NCI-H1105 (cell line): ENCODE measurements at regions not wholly inside any gene's neighbourhood (a gene's known extent, or its start where the extent isn't known, plus 50 kb on each side); places are given as distances from the start of the nearest gene placed in this dataset.

ENCODE experiments used
- DNase-seq: peaks from one replicate; lab custom pipeline; 2025; lab: John Stamatoyannopoulos, UW

- DNase-seq, result no peak
Measured at GRCh38 chr15:93159930-93160329, 70.9 kb upstream of the RGMA start.

GRCh38 chr15:93158097-93158900 is 69.3 kb upstream of the RGMA start:
- DNase-seq, result no peak

DNA sequence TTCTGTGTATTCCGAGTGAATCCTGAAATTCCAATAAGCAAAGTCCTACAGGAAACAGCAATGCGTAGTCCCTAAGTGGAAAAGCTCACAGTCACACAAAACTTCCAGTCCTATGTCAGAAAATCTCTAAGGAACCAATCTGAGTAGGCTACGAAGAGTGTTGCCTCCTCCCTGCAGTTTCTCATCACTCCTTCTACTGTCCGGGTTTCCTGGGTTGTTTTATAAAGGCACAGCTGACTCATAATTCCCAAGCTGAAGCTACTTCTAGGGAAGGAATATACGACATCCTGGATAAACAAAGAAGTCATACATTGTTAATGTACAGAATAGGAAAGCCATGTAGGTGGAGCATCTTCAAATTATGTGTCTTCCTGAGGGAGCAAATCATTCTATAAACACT is 65.7 kb upstream of the RGMA start:
- no peak for DNase-seq

GRCh38 chr15:93152951-93153350 is 63.9 kb upstream of the RGMA start:
- DNase-seq, result no peak

- no peak for DNase-seq
Measured at GRCh38 chr15:93152360-93152759, 63.3 kb upstream of the RGMA start.

DNA sequence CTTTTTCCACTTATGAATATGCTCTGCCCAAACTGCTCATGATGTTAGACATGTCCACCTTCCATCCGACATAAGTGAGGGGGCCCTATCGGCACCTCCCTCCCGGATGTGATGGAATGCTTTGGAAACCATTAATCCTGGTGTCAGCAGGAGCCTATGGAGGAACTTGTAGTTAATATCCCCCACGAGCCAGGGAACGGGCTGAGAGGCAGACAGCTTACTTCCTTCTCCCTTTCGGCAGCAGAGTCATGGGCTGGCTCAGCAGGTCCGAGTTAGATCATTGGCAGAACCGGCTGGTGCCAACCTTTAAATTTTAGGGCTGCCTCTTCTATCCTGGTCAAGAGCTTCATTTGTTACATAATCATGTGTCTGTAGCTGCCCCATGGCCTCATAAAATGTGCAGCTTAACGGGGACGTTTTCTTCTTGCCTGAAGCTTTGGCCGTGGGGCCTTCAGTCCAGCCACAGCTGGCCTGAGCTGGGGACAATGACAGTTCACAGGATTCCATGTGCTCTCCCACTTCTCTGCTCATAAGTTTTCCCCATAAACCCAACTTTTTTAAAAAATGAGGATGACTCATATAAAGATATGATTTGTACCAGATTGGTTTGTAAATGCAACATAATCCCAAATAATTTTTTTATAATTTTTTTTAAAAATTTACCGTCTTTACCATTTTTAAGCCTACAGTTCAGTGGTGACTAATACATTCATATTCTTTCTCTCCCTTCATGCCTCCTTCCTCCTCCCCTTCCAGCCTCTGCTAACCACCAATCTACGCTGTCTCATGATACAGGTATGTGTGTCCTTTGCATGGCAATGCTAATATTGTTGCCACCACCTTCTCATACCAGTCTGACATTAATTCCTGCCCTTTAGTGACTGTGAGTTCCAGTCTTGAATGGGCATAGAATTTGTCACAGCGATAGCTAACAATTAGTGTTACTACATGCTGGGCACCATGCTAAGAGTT is 62.2 kb upstream of the RGMA start:
- no peak for DNase-seq

GRCh38 chr15:93146601-93147000 is 57.6 kb upstream of the RGMA start:
- no peak for DNase-seq

DNA sequence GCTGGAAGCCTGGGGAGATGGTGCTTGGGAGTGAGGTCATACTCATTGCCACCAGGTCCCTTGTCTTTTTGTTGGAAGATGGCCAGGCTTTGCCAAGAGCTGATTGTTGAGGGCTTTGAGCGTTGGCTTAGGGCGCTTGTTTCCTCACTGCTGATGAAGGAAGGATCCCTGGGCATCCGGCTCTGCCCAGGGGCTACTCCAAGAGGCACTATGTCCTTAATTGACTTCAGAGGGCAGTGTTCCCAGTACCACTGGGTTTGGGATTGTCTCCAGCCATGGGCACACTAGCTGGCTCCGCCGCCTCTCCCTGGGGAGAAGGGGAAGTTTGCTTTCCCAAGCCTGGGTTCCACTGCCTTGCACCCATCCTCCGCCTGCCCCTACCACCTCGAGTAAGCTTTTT is 57.2 kb upstream of the RGMA start:
- no peak for DNase-seq

- DNase-seq, result no peak
Measured at GRCh38 chr15:93144463-93145236, 55.6 kb upstream of the RGMA start.

DNA sequence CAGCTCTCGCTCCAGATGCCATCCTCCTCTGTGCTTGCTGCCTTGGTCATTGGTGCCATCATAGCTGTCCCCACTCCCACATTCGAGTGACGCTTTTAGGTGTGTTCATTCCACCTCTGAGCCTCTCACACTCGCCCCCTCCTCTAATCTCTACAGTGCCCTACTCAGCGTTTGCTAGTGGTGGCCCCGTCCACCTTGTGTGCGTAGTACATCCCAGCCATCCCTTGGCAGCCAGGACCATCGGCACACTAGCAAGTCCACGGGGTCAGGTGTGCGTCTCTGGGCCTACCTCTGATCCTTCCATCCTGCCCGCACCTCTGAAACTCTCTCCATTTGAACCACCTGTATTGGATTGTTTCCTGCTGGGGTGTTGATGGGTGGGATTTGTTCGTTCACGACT is 54.2 kb upstream of the RGMA start:
- no peak for DNase-seq

- no peak for DNase-seq
Measured at GRCh38 chr15:93141371-93141794, 52.4 kb upstream of the RGMA start.

DNA sequence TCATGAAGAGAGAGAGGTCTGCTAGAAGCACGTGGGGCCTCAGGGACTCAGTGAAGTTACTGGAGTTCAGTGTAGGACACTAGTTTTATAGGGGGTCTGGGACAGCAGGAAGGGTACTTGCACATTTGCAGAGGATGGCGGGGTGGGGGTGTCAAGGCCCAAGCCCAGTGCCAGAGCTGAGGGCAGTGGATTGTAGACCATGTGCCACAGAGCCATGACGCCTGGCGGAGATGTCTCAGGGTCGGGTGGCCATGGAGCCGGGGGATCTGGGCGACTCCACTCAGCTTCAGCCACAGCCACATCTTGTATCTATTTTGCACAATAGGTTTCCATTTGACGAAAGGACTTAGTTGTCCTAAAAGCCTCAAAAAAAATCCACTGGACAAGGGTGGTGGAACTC is 50.4 kb upstream of the RGMA start:
- DNase-seq, result no peak

DNA sequence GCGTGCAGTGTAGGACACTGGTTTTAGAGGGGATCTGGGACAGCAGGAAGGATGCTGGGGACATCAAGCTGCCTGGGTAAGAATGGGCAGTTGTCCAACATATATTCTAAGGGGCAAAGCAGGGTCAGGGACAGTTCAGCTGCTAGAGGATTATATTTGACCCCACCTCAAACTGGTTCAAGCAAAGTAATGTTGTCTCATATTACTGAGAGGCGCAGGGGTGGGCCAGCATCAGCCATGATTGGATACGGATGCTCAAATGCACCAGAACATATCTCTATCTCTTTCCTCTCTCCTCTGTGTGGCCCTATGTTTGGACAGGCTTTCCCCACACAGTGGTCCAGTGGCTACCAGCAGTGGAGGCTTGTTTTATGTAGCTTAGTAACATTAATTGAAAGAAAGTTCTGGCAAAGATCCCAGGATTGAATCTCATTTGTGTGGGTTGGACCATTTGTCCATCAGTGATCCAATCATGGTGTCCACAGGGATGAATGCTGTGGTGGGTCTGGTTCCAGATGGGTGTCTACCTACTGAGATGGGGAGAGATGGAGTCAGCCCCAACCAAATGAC is 49.8 kb upstream of the RGMA start:
- no peak for DNase-seq
